ENCODE measurements at regions not wholly inside any gene's neighbourhood (a gene's known extent, or its start where the extent isn't known, plus 50 kb on each side); places are given as distances from the start of the nearest gene placed in this dataset.

DNA sequence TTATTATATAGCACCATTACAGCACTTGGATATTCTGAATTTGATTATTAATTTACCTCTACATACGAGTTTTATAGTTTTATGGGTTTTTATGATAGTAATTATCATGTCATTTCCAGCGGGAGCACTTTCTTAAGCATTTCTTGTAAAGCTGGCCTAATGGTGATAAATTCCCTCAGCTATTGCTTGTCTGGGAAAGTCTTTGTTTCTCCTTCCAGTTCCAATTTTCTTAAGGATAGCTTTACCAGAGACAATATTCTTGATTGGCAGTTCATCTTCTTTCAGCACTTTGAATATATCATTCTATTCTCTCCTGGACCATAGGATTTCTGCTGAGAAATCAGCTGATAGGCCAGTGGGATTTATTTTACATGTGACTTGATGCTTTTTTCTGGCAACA lies 505.4 kb downstream of the TMEM232 start:
- Mint-ChIP-seq H3K9me3 (peaks cover 35 to 36% of the 10 kb centered on the region in 2 experiments), H3K27me3 (ENCODE audit: low read depth) (no peaks in the 10 kb centered on the region), H3K27ac (no peak overlapping the region), H3K4me1 (no peaks in the 10 kb centered on the region), H3K4me3 (no peak overlapping the region), H3K36me3 (ENCODE audit: insufficient read depth in 1 of 3, low read depth in 3 of 3) (peaks cover 7 to 34% (median 11%) of the 10 kb centered on the region in 3 experiments)
- H4K8ac ChIP-seq (replicated peaks; ENCODE audit: insufficient read length, low read depth, low read length): no peak overlapping the region
- H2BK12ac ChIP-seq (ENCODE audit: insufficient read length, low read depth, low read length): no peak overlapping the region
- H2BK120ac ChIP-seq (ENCODE audit: low read depth, low read length, poor library complexity, severe bottlenecking): no peak overlapping the region
- no peak overlapping the region for H3K4ac ChIP-seq (ENCODE audit: low read depth, low read length)
- peaks cover 7% of the 10 kb centered on the region for H3K9me3 ChIP-seq (ENCODE audit: control insufficient read depth, low read depth, low read length)
- no peak overlapping the region for H3K27ac ChIP-seq (ENCODE audit: insufficient read length, low read depth, low read length)
- no peak for DNase-seq
- no peak overlapping the region for H3K14ac ChIP-seq (ENCODE audit: insufficient read depth, low read length)
- no peak overlapping the region for H2BK15ac ChIP-seq (ENCODE audit: low read depth, low read length)
- no peaks in the 10 kb centered on the region for H4K20me1 ChIP-seq (ENCODE audit: control insufficient read depth, insufficient read depth, insufficient read length)
- no peaks in the 10 kb centered on the region for H3K79me2 ChIP-seq (ENCODE audit: insufficient read depth, low read length)
- no peak overlapping the region for H3K4me2 ChIP-seq (ENCODE audit: insufficient read depth, insufficient read length, low read length)
- H3K56ac ChIP-seq (ENCODE audit: insufficient read length, low read depth, low read length): no peak overlapping the region
- TF ChIP-seq, protein P1, sequence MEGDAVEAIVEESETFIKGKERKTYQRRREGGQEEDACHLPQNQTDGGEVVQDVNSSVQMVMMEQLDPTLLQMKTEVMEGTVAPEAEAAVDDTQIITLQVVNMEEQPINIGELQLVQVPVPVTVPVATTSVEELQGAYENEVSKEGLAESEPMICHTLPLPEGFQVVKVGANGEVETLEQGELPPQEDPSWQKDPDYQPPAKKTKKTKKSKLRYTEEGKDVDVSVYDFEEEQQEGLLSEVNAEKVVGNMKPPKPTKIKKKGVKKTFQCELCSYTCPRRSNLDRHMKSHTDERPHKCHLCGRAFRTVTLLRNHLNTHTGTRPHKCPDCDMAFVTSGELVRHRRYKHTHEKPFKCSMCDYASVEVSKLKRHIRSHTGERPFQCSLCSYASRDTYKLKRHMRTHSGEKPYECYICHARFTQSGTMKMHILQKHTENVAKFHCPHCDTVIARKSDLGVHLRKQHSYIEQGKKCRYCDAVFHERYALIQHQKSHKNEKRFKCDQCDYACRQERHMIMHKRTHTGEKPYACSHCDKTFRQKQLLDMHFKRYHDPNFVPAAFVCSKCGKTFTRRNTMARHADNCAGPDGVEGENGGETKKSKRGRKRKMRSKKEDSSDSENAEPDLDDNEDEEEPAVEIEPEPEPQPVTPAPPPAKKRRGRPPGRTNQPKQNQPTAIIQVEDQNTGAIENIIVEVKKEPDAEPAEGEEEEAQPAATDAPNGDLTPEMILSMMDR (conservative IDR thresholded peaks at IDR 0.05): no peak
- H2BK20ac ChIP-seq (ENCODE audit: low read depth, low read length, poor library complexity, severe bottlenecking): no peak overlapping the region
- no peak overlapping the region for H4K91ac ChIP-seq (ENCODE audit: insufficient read length, low read depth, low read length)
- no peak overlapping the region for H2AK5ac ChIP-seq (ENCODE audit: insufficient read length, low read length)
- no peak overlapping the region for H4K5ac ChIP-seq (ENCODE audit: insufficient read length, low read depth, low read length)
- no peaks in the 10 kb centered on the region for H3K23me2 ChIP-seq (ENCODE audit: insufficient read length, low read depth, low read length, poor library complexity, severe bottlenecking)
- WGBS (ENCODE audit: extremely low coverage, insufficient read length, low lambda C conversion rate): no CpG with 5 or more reads among the region's 2 CpGs
- no peaks in the 10 kb centered on the region for H3K79me1 ChIP-seq (ENCODE audit: insufficient read depth, low read depth, low read length, poor library complexity, severe bottlenecking)
- no peak overlapping the region for H2BK5ac ChIP-seq (ENCODE audit: insufficient read length, low read length)
- H3K27me3 ChIP-seq (ENCODE audit: insufficient read depth, low read length): no peaks in the 10 kb centered on the region
- no peak overlapping the region for H3K9ac ChIP-seq (ENCODE audit: extremely low read depth, insufficient read length, low read length)
- H3T11ph ChIP-seq (ENCODE audit: low read length): no peak overlapping the region
- no peak overlapping the region for H3K18ac ChIP-seq (ENCODE audit: insufficient read length, low read depth, low read length)
- no peaks in the 10 kb centered on the region for H3K4me1 ChIP-seq (ENCODE audit: insufficient read depth, low read length)
- no peak overlapping the region for H3K23ac ChIP-seq (ENCODE audit: insufficient read length, low read depth, low read length)
- H2AFZ ChIP-seq (ENCODE audit: low read length): no peak overlapping the region

Data from H9 (cell line).